HG03159 (cell line): ENCODE measurements at regions not wholly inside any gene's neighbourhood (a gene's known extent, or its start where the extent isn't known, plus 50 kb on each side); places are given as distances from the start of the nearest gene placed in this dataset.

Experiments used
- ATAC-seq: cut with Tn5 transposase; IDR thresholded peaks from one replicate; pipeline ENCODE4 v1.9.1; 2021; ENCODE audit warnings: mild to moderate bottlenecking, moderate library complexity; ENCODE audit not compliant: unreplicated experiment

- ATAC-seq: no peak
Measured at GRCh38 chr13:106246242-106246641, 289.2 kb downstream of the EFNB2 start.

- ATAC-seq: no peak
Measured at GRCh38 chr13:106243011-106243565, 292.4 kb downstream of the EFNB2 start.

- ATAC-seq: no peak
Measured at GRCh38 chr13:106241974-106242953, 293.2 kb downstream of the EFNB2 start.

GRCh38 chr13:106238690-106239089, 296.8 kb downstream of the EFNB2 start:
- no peak for ATAC-seq

- ATAC-seq: no peak
Measured at GRCh38 chr13:106234636-106235035, 300.8 kb downstream of the EFNB2 start.

- no peak for ATAC-seq
Measured at GRCh38 chr13:106233134-106233735, 302.2 kb downstream of the EFNB2 start.

GRCh38 chr13:106232681-106233080, 302.8 kb downstream of the EFNB2 start:
- no peak for ATAC-seq

- ATAC-seq: no peak
Measured at GRCh38 chr13:106230450-106230849, 305.0 kb downstream of the EFNB2 start.

GRCh38 chr13:106225126-106225525, 310.3 kb downstream of the EFNB2 start:
- ATAC-seq: no peak

- no peak for ATAC-seq
Measured at GRCh38 chr13:106220211-106220610, 315.3 kb downstream of the EFNB2 start.

- ATAC-seq: no peak
Measured at GRCh38 chr13:106213028-106213757, 322.3 kb downstream of the EFNB2 start.

GRCh38 chr13:106212386-106213010, 323.0 kb downstream of the EFNB2 start:
- no peak for ATAC-seq

- no peak for ATAC-seq
Measured at GRCh38 chr13:106210324-106210723, 325.1 kb downstream of the EFNB2 start.

- ATAC-seq: no peak
Measured at GRCh38 chr13:106205871-106206270, 329.6 kb downstream of the EFNB2 start.

GRCh38 chr13:106197496-106197895, 338.0 kb downstream of the EFNB2 start:
- ATAC-seq: no peak

- ATAC-seq: no peak
Measured at GRCh38 chr13:106187501-106188095, 347.9 kb downstream of the EFNB2 start.

- no peak for ATAC-seq
Measured at GRCh38 chr13:106187101-106187500, 348.4 kb downstream of the EFNB2 start.

GRCh38 chr13:106186366-106187030, 349.0 kb downstream of the EFNB2 start:
- ATAC-seq: no peak

GRCh38 chr13:106184790-106185189, 350.7 kb downstream of the EFNB2 start:
- ATAC-seq: no peak
